ENCODE measurements at regions not wholly inside any gene's neighbourhood (a gene's known extent, or its start where the extent isn't known, plus 50 kb on each side); places are given as distances from the start of the nearest gene placed in this dataset.

DNA sequence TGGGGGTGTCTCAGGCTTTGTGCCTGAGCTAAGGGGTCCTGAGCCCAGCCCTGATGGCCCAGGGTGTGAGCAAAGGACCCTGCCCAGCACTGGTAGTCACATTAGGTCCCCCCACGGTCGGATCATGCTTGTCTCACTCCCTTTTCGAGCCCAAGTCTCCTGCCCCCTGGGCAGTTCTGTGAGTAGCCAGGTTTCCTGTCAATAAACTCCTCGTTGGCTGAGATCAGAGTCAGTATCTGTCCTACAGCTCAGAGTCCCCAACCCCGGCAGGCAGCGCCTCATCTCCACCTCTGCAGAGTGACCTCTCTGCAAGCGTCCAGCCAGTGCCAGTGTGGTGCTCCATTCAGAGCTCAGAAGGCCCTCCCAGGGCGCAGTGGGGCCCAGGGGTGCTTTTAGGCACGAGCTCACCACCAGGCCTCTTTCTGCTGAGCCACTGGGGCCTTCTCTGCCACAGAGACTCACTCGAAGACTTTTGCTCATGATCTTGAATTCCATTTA, 93.7 kb upstream of the PMEPA1 start:
- no peak for DNase-seq (ENCODE audit: insufficient read length, low spot score)
- FAIRE-seq, result no peak
- TF ChIP-seq, protein P1, sequence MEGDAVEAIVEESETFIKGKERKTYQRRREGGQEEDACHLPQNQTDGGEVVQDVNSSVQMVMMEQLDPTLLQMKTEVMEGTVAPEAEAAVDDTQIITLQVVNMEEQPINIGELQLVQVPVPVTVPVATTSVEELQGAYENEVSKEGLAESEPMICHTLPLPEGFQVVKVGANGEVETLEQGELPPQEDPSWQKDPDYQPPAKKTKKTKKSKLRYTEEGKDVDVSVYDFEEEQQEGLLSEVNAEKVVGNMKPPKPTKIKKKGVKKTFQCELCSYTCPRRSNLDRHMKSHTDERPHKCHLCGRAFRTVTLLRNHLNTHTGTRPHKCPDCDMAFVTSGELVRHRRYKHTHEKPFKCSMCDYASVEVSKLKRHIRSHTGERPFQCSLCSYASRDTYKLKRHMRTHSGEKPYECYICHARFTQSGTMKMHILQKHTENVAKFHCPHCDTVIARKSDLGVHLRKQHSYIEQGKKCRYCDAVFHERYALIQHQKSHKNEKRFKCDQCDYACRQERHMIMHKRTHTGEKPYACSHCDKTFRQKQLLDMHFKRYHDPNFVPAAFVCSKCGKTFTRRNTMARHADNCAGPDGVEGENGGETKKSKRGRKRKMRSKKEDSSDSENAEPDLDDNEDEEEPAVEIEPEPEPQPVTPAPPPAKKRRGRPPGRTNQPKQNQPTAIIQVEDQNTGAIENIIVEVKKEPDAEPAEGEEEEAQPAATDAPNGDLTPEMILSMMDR (IDR thresholded peaks at IDR 0.05; ENCODE audit: insufficient read depth, missing control alignments), result no peak

DNA sequence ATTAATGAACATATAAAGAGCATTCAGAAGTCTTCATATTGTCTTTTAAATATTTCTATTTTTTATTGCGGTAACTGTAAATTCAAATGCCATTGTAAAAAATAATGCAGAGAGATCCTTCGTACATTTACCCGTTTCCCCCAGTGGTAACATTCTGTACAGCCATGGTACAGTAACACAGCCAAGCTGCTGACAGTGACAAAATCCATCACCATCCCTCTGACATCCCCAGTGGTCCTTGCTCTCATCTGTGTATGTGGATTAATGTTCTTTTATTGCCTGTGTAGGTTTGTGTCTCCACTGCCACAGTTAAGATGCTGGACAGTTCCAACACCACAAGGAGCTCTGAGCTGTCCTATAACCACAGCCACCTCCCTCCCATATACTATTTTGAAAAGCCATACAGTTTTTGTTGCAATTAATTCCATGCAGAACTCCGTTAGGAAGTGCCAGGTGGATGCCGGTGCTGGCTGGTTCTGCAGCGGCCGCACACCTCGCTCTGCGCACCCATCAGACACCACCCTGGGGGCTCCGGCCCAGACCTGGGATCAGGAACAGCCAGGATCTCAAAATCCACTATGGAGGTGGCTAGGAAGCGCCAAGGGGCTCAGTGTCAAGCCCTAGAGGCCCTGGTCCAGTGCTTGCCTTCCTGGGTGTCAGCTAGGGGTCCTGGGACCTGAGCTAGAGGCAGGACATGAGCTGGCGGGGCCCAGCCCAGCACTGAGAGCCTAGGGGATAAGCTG, 93.1 kb upstream of the PMEPA1 start:
- TF ChIP-seq, protein P1 (IDR thresholded peaks at IDR 0.05; ENCODE audit: insufficient read depth, missing control alignments), result no peak
- FAIRE-seq (no peak), DNase-seq (ENCODE audit: insufficient read length, low spot score) (no peak)

DNA sequence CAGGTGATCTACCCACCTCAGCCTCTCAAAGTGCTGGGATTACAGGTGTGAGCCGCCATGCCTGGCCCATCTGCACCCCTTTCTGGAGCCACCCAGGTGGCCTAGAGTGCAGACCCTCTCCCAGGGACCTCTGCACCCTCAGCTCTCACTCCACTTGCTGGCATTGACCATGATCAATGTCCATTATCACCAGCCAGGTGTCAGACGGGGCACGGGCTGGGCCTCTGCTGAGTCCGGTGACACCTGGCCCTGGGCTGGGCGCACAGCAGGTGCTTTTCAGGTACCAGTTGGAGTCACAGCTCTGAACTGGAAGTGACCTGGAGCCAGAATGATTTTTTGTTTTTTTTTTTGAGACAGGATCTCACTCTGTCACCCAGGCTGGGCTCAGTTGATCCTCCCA, 91.8 kb upstream of the PMEPA1 start:
- DNase-seq (ENCODE audit: insufficient read length, low spot score) (no peak), FAIRE-seq (no peak)

DNA sequence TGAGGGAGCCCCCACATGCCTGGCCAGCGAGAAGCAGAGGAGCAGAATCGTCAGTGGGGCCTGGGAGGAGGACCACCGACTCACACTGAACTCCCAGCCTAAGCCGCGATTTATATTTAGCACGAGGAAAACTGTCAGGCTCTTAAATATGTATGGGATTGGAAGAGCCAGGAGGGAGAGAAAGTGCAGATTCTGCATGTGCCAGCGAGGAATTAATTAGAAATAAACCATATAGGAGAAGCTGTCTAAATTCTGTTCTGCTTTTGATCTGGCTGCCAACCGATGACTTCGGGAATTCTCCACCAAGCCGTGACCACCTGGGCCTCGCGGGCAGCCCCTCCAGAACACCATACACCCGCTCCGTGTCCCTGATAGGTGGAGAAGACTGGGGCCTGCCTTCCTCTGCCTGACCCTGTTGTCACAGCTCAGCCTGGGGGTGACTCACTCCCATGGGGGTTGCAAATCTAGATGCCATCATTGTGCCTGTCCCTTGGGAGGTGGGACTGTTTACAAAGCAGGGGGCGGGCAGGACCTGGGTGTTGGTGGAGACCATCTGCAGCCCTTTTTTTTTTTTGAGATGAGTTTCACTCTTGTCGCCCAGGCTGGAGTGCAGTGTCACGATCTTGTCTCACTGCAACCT, 91.1 kb upstream of the PMEPA1 start:
- FAIRE-seq, result no peak
- TF ChIP-seq, protein P1 (IDR thresholded peaks at IDR 0.05; ENCODE audit: insufficient read depth, missing control alignments), result no peak
- no peak for DNase-seq (ENCODE audit: insufficient read length, low spot score)

More for the DNA sequence above, 91.8 kb upstream of the PMEPA1 start:
- TF ChIP-seq, protein P1 (IDR thresholded peaks at IDR 0.05; ENCODE audit: insufficient read depth, missing control alignments), result no peak

DNA sequence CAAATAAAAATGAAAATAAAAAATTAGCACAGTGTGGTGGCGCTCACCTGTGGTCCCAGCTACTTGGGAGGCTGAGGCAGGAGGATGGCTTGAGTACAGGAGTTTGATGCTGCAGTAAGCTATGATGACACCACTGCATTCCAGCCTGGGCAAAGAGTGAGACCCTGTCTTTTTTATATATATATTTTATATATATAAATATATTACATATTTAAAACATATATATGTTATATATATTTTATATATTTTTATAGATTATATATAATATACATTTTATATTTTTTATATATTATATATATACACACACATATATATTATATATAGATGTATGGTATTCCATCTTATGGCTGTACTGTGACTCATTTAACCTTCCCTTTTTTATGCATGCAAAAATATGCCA, 87.6 kb upstream of the PMEPA1 start:
- DNase-seq (ENCODE audit: insufficient read length, low spot score) (no peak), FAIRE-seq (no peak)
- TF ChIP-seq, protein P1 (IDR thresholded peaks at IDR 0.05; ENCODE audit: insufficient read depth, missing control alignments), result no peak

DNA sequence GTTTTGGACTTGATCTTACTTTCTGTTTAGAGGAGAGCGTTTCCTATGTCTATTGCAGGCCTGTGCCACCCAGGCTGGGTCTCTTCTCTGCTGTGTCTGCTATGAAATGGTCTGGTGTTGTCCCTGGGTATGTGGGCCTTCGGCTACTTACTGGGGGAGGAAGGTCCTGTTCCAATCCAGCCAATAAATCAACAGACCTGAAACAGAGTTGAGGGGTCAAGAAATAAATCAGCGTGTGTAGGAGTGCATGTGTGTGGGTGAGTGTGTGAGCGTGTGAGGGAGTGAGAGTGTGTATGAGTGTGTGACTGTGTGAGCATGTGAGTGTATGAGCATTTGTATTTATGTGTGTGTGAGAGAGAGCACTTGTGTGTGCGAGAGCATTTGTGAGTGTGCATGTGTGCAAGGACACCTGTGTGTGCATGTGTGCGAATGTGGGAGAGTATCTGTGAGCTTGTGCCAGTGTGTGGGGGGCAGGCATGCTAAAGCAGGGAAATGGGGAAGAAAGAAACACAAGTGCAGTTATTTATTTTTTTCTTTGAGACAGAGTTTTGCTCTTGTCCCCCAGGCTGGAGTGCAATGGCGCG, 86.3 kb upstream of the PMEPA1 start:
- TF ChIP-seq, protein P1 (IDR thresholded peaks at IDR 0.05; ENCODE audit: insufficient read depth, missing control alignments), result no peak
- DNase-seq (ENCODE audit: insufficient read length, low spot score) (no peak), FAIRE-seq (no peak)

DNA sequence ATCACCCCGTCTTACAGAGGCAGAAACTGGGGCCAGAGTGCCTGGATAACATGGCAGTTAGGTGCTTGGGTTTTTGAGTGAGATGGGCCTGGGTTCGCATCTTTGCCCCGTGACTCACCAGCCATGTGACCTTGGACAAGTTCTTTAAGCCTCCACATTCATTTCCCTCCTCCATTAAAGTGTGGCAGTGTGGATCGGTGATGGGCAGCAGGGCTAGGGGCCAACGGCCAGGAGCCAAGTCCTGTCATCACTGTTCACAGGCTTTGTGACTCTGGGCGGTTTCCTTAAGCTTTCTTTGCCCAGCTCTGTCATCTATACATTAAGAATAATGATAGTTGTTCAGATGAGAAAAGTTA, 85.5 kb upstream of the PMEPA1 start:
- no peak for DNase-seq (ENCODE audit: insufficient read length, low spot score)
- TF ChIP-seq, protein P1 (IDR thresholded peaks at IDR 0.05; ENCODE audit: insufficient read depth, missing control alignments), result no peak
- no peak for FAIRE-seq
